Right lobe of liver (tissue), 6 donors: ENCODE measurements at regions not wholly inside any gene's neighbourhood (a gene's known extent, or its start where the extent isn't known, plus 50 kb on each side); places are given as distances from the start of the nearest gene placed in this dataset.

Source experiments
- ATAC-seq, 4 donors: fragments of 200-7000 bp; cut with Tn5 transposase; one replicate each; pipeline ENCODE4 v1.9.1; 2020; ENCODE audit warnings: mild to moderate bottlenecking in 4 of 4, moderate library complexity in 4 of 4
- DNase-seq, 3 donors: peaks; one replicate each; pipeline ENCODE4 v3.0.0-alpha.2; 2020
- H3K27ac ChIP-seq, 3 donors: fragments of 200-600 bp; one replicate each; pipeline ENCODE4 v1.8.0; 2022
- H3K27me3 ChIP-seq, 2 donors: fragments of 200-600 bp; one replicate each; pipeline ENCODE4 v1.8.0; 2022
- H3K36me3 ChIP-seq, 4 donors: fragments of 200-600 bp; sonication (generic) in 1 of 4; one replicate each; pipeline versions ENCODE4 v1.5.1 to v1.8.0; 2017 to 2022; ENCODE audit warnings: control low read depth in 1 of 4
- H3K4me1 ChIP-seq, 4 donors: fragments of 200-600 bp; sonication (generic) in 1 of 4; one replicate each; pipeline versions ENCODE4 v1.5.1 to v1.8.0; 2017 to 2022; ENCODE audit warnings: control low read depth in 1 of 4
- H3K4me3 ChIP-seq, 3 donors: fragments of 200-600 bp; one replicate each; pipeline ENCODE4 v1.8.0; 2022
- H3K9me3 ChIP-seq, 4 donors: fragments of 200-600 bp; sonication (generic) in 1 of 4; one replicate each; pipeline versions ENCODE4 v1.5.1 to v1.8.0; 2017 to 2022; ENCODE audit warnings: control low read depth in 1 of 4
- CTCF ChIP-seq, 4 donors: fragments of 200-600 bp in 3 of 4; fragments of 450-650 bp in 1 of 4; IDR thresholded peaks; one replicate each; pipeline versions ENCODE4 v1.5.1 to v1.8.0; 2016 to 2022; ENCODE audit warnings: antibody characterized with exemption in 4 of 4, mild to moderate bottlenecking in 2 of 4
- POLR2A ChIP-seq: fragments of 450-650 bp; IDR thresholded peaks from one replicate; pipeline ENCODE4 v1.6.1; 2017; ENCODE audit warnings: antibody characterized with exemption, mild to moderate bottlenecking
- WGBS: methylation state at CpG from one replicate; pipeline ENCODE4 v1.1.6; 2018; ENCODE audit warnings: low coverage, low lambda C conversion rate; ENCODE audit not compliant: insufficient coverage; ENCODE audit errors: missing lambda C conversion rate; 5-methylcytosine and 5-hydroxymethylcytosine counted together
- intact Hi-C, 2 donors: fragments of 100-400 bp; cut with DNase I; formaldehyde crosslinking; loops; one replicate each; pipeline versions ENCODE4 v1.11.2 to v1.14.1; 2022
- donor health status: DM: no; HTN: yes; CAD: no.
- donor health status: DM: no; HTN: no; CAD: no.
- donor health status: DM: no; HTN: no; CAD: no.
- donor health status: DM: no; HTN: yes; CAD: no.
- donor health status: DM: no; HTN: yes; CAD: no.

- no peaks in the 10 kb centered on the region for H3K36me3 ChIP-seq
- intact Hi-C loops = no loop called here
- no peak overlapping the region for H3K27ac ChIP-seq
- DNase-seq (no peak), ATAC-seq (no peak)
- TF ChIP-seq POLR2A = no peak
- no peaks in the 10 kb centered on the region for H3K9me3 ChIP-seq
- no peaks in the 10 kb centered on the region for H3K4me1 ChIP-seq
- H3K27me3 ChIP-seq = no peaks in the 10 kb centered on the region
- 14% methylated on average over 1 of the region's 1 CpG for WGBS
- no peak overlapping the region for H3K4me3 ChIP-seq
Observed at GRCh38 chr3:137304313-137305056, 346.7 kb downstream of the IL20RB start.

GRCh38 chr3:137324114-137324513 lies 366.3 kb downstream of the IL20RB start:
- WGBS = 65% methylated on average over 2 of the region's 2 CpGs
- ATAC-seq = no peak
- Histone ChIP-seq H3K36me3 (no peaks in the 10 kb centered on the region), H3K9me3 (no peaks in the 10 kb centered on the region), H3K27me3 (no peaks in the 10 kb centered on the region), H3K27ac (no peak overlapping the region), H3K4me3 (no peak overlapping the region), H3K4me1 (no peaks in the 10 kb centered on the region)
- TF ChIP-seq CTCF (IDR thresholded peaks at IDR 0.05) = no peak
- no peak for TF ChIP-seq POLR2A
- intact Hi-C loops = no loop called here
- DNase-seq = no peak

GRCh38 chr3:137325170-137325569 lies 367.4 kb downstream of the IL20RB start:
- Histone ChIP-seq H3K9me3 (no peaks in the 10 kb centered on the region), H3K27me3 (no peaks in the 10 kb centered on the region), H3K36me3 (no peaks in the 10 kb centered on the region), H3K27ac (no peak overlapping the region), H3K4me3 (no peak overlapping the region), H3K4me1 (no peaks in the 10 kb centered on the region)
- intact Hi-C loops = no loop called here
- TF ChIP-seq POLR2A (no peak), CTCF (IDR thresholded peaks at IDR 0.05) (no peak)
- no peak for DNase-seq
- WGBS = 37% methylated on average over 3 of the region's 3 CpGs
- no peak for ATAC-seq

GRCh38 chr3:137325934-137326333 lies 368.2 kb downstream of the IL20RB start:
- H3K36me3 ChIP-seq = no peaks in the 10 kb centered on the region
- no peak overlapping the region for H3K27ac ChIP-seq
- WGBS = 41% methylated on average over 3 of the region's 3 CpGs
- intact Hi-C loops = no loop called here
- ATAC-seq (no peak), DNase-seq (no peak)
- no peak for TF ChIP-seq POLR2A
- H3K4me1 ChIP-seq = no peaks in the 10 kb centered on the region
- H3K27me3 ChIP-seq = no peaks in the 10 kb centered on the region
- H3K4me3 ChIP-seq = no peak overlapping the region
- no peaks in the 10 kb centered on the region for H3K9me3 ChIP-seq

- H3K9me3 ChIP-seq = no peaks in the 10 kb centered on the region
- no peak overlapping the region for H3K4me3 ChIP-seq
- WGBS = 32% methylated on average over 5 of the region's 5 CpGs
- no peak overlapping the region for H3K27ac ChIP-seq
- TF ChIP-seq CTCF (IDR thresholded peaks at IDR 0.05) = no peak
- no peak for TF ChIP-seq POLR2A
- ATAC-seq (no peak), DNase-seq (no peak)
- no peaks in the 10 kb centered on the region for H3K36me3 ChIP-seq
- intact Hi-C loops = no loop called here
- no peaks in the 10 kb centered on the region for H3K4me1 ChIP-seq
- H3K27me3 ChIP-seq = no peaks in the 10 kb centered on the region
Observed at GRCh38 chr3:137329594-137329993, 371.8 kb downstream of the IL20RB start.
